ENCODE measurements at regions not wholly inside any gene's neighbourhood (a gene's known extent, or its start where the extent isn't known, plus 50 kb on each side); places are given as distances from the start of the nearest gene placed in this dataset.

- H2AFZ ChIP-seq (ENCODE audit: low read length), result no peak overlapping the region
- no peak overlapping the region for H3K23ac ChIP-seq (ENCODE audit: insufficient read length)
- H3K9ac ChIP-seq (replicated peaks in 1 of 4; ENCODE audit: extremely low read depth in 1 of 4, low read depth in 3 of 4, low read length in 3 of 4), result no peak overlapping the region
- H2BK5ac ChIP-seq (ENCODE audit: low read depth, low read length), result no peak overlapping the region
- H2BK12ac ChIP-seq (ENCODE audit: low read depth, low read length), result no peak overlapping the region
- no peak overlapping the region for H3K14ac ChIP-seq (ENCODE audit: insufficient read length)
- no peaks in the 10 kb centered on the region for H3K79me2 ChIP-seq (ENCODE audit: control insufficient read depth in 1 of 2, insufficient read depth in 2 of 2, low read length in 2 of 2)
- no peaks in the 10 kb centered on the region for H3K4me1 ChIP-seq (replicated peaks in 1 of 4; ENCODE audit: control insufficient read depth in 3 of 4, insufficient read depth in 4 of 4, low read length in 3 of 4)
- no peak for DNase-seq (ENCODE audit: low read depth in 1 of 2, low spot score in 2 of 2)
- TF ChIP-seq RFX5 (IDR thresholded peaks at IDR 0.05; ENCODE audit: borderline replicate concordance, low read depth, low read length), result no peak
- no peak for TF ChIP-seq GABPA (IDR thresholded peaks at IDR 0.05; ENCODE audit: borderline replicate concordance, insufficient read depth, low read length)
- H3K4ac ChIP-seq (replicated peaks; ENCODE audit: insufficient read length, low read depth, low read length), result no peak overlapping the region
- no peak overlapping the region for H4K91ac ChIP-seq (replicated peaks; ENCODE audit: insufficient read length, low read length)
- no peak overlapping the region for H3K4me3 ChIP-seq (ENCODE audit: extremely low read depth in 1 of 4, insufficient read depth in 2 of 4, low read depth in 3 of 4, low read length in 4 of 4)
- H2BK20ac ChIP-seq (ENCODE audit: low read length), result no peak overlapping the region
- no peak overlapping the region for H3K18ac ChIP-seq (ENCODE audit: extremely low read depth, low read length)
- no peak overlapping the region for H2AK5ac ChIP-seq (ENCODE audit: low read depth, low read length)
- no peaks in the 10 kb centered on the region for H3K9me3 ChIP-seq (ENCODE audit: insufficient read depth in 2 of 2, low read depth in 1 of 2, low read length in 1 of 2)
- H3K4me2 ChIP-seq (ENCODE audit: insufficient read depth in 1 of 2, low read depth in 2 of 2, low read length in 2 of 2), result no peak overlapping the region
- H4K20me1 ChIP-seq (replicated peaks in 1 of 2; ENCODE audit: control insufficient read depth in 1 of 2, insufficient read depth in 2 of 2, low read length in 2 of 2), result no peaks in the 10 kb centered on the region
- no peak overlapping the region for H2BK15ac ChIP-seq (ENCODE audit: low read length)
- no peak overlapping the region for H4K5ac ChIP-seq (ENCODE audit: insufficient read length, low read depth, low read length)
- no peak overlapping the region for H2BK120ac ChIP-seq (replicated peaks; ENCODE audit: low read depth, low read length)
- H3K27me3 ChIP-seq (replicated peaks in 1 of 4; ENCODE audit: control insufficient read depth in 3 of 4, extremely low read depth in 1 of 4, insufficient read depth in 3 of 4, low read length in 3 of 4), result no peaks in the 10 kb centered on the region
- H3K27ac ChIP-seq (ENCODE audit: low read depth, low read length), result no peak overlapping the region
- H3K36me3 ChIP-seq (ENCODE audit: control insufficient read depth in 2 of 4, insufficient read depth in 4 of 4, low read length in 3 of 4), result no peaks in the 10 kb centered on the region
- no peak for FAIRE-seq
- ChIA-PET POLR2A (ENCODE audit: partially characterized antibody) (no interaction called here), CTCF (ENCODE audit: partially characterized antibody) (no interaction called here)
- H4K8ac ChIP-seq (ENCODE audit: extremely low read depth, insufficient read depth, low read length), result no peak overlapping the region
- no peak overlapping the region for H3K56ac ChIP-seq (replicated peaks; ENCODE audit: insufficient read length, low read depth, low read length)
- H3K79me1 ChIP-seq (ENCODE audit: low read depth, low read length), result no peaks in the 10 kb centered on the region
- no peaks in the 10 kb centered on the region for H3K23me2 ChIP-seq (ENCODE audit: low read depth, low read length)
These were observed 1268.8 kb downstream of the EPHA7 start for GRCh38 chr6:92150553-92150952.

All from H1 (cell line).